Liver (tissue), 7 donors: ENCODE measurements at regions not wholly inside any gene's neighbourhood (a gene's known extent, or its start where the extent isn't known, plus 50 kb on each side); places are given as distances from the start of the nearest gene placed in this dataset.

ENCODE experiments used
- DNase-seq: peaks from one replicate; pipeline ENCODE4 v3.0.0-alpha.2; 2017; ENCODE audit warnings: low spot score
- H3K27ac ChIP-seq, 2 donors: one replicate each; pipeline ENCODE4 v1.7.0; 2013; ENCODE audit warnings: inconsistent platforms in 2 of 2, low read length in 2 of 2, control low read depth in 1 of 2, low read depth in 1 of 2, mild to moderate bottlenecking in 1 of 2
- H3K27me3 ChIP-seq, 4 donors: one replicate each; pipeline versions ENCODE4 v1.6.1 to v1.7.0; 2013; ENCODE audit warnings: low read length in 3 of 4, inconsistent platforms in 1 of 4, mild to moderate bottlenecking in 1 of 4, moderate library complexity in 1 of 4; ENCODE audit not compliant: control insufficient read depth in 4 of 4, insufficient read depth in 4 of 4
- H3K36me3 ChIP-seq, 4 donors: one replicate each; pipeline versions ENCODE4 v1.6.1 to v1.7.0; 2013; ENCODE audit warnings: low read length in 3 of 4, mild to moderate bottlenecking in 3 of 4, low read depth in 1 of 4, moderate library complexity in 1 of 4; ENCODE audit not compliant: control insufficient read depth in 4 of 4, insufficient read depth in 3 of 4
- H3K4me1 ChIP-seq, 4 donors: one replicate each; pipeline versions ENCODE4 v1.6.1 to v1.7.0; 2013; ENCODE audit warnings: low read length in 3 of 4, mild to moderate bottlenecking in 3 of 4, moderate library complexity in 1 of 4; ENCODE audit not compliant: control insufficient read depth in 4 of 4, insufficient read depth in 4 of 4
- H3K4me3 ChIP-seq, 3 donors: one replicate each; pipeline versions ENCODE4 v1.6.1 to v1.7.0; 2013; ENCODE audit warnings: low read length in 3 of 3, control low read depth in 1 of 3, low read depth in 1 of 3, mild to moderate bottlenecking in 1 of 3
- H3K9ac ChIP-seq, 2 donors: one replicate each; pipeline ENCODE4 v1.7.0; 2013; ENCODE audit warnings: low read length in 2 of 2, mild to moderate bottlenecking in 2 of 2, moderate library complexity in 2 of 2, control low read depth in 1 of 2, low read depth in 1 of 2
- H3K9me3 ChIP-seq, 4 donors: one replicate each; pipeline versions ENCODE4 v1.6.1 to v1.7.0; 2013; ENCODE audit warnings: low read length in 3 of 4; ENCODE audit not compliant: control insufficient read depth in 4 of 4
- EGR1 ChIP-seq, 2 donors: IDR thresholded peaks; 2 replicates each; pipeline ENCODE4 v1.6.1; 2016 to 2018; ENCODE audit warnings: antibody characterized with exemption in 2 of 2, low read depth in 2 of 2
- FOXA1 ChIP-seq: IDR thresholded peaks from 2 replicates; pipeline ENCODE4 v1.6.1; 2016; ENCODE audit warnings: antibody characterized with exemption
- FOXA2 ChIP-seq: IDR thresholded peaks from 2 replicates; pipeline ENCODE4 v1.6.1; 2016; ENCODE audit warnings: antibody characterized with exemption
- GABPA ChIP-seq, 2 donors: IDR thresholded peaks in 1 of 2; conservative IDR thresholded peaks in 1 of 2; 2 replicates each; pipeline ENCODE4 v1.6.1; 2016; ENCODE audit warnings: antibody characterized with exemption in 2 of 2, mild to moderate bottlenecking in 1 of 2, moderate library complexity in 1 of 2
- HNF4A ChIP-seq, 2 donors: conservative IDR thresholded peaks; 2 replicates each; pipeline ENCODE4 v1.6.1; 2016; ENCODE audit warnings: antibody characterized with exemption in 2 of 2, mild to moderate bottlenecking in 2 of 2
- HNF4G ChIP-seq: IDR thresholded peaks from 2 replicates; pipeline ENCODE4 v1.6.1; 2016; ENCODE audit warnings: antibody characterized with exemption
- JUND ChIP-seq, 2 donors: IDR thresholded peaks; 2 replicates each; pipeline ENCODE4 v1.6.1; 2016; ENCODE audit warnings: antibody characterized with exemption in 2 of 2
- NR2F2 ChIP-seq: IDR thresholded peaks from 2 replicates; pipeline ENCODE4 v1.6.1; 2016; ENCODE audit warnings: antibody characterized with exemption
- RAD21 ChIP-seq, 2 donors: IDR thresholded peaks; 2 replicates each; pipeline ENCODE4 v1.6.1; 2016; ENCODE audit warnings: antibody characterized with exemption in 2 of 2, mild to moderate bottlenecking in 2 of 2
- RXRA ChIP-seq, 2 donors: IDR thresholded peaks; 2 replicates each; pipeline ENCODE4 v1.6.1; 2017 to 2018; ENCODE audit warnings: antibody characterized with exemption in 2 of 2, mild to moderate bottlenecking in 1 of 2
- SP1 ChIP-seq: IDR thresholded peaks from 2 replicates; pipeline ENCODE4 v1.6.1; 2018; ENCODE audit warnings: antibody characterized with exemption, mild to moderate bottlenecking
- TAF1 ChIP-seq: conservative IDR thresholded peaks from 2 replicates; pipeline ENCODE4 v1.6.1; 2016; ENCODE audit warnings: antibody characterized with exemption, mild to moderate bottlenecking
- YY1 ChIP-seq: IDR thresholded peaks from 2 replicates; pipeline ENCODE4 v1.6.1; 2016; ENCODE audit warnings: antibody characterized with exemption, mild to moderate bottlenecking
- TF ChIP-seq, protein P1 (sequence below): IDR thresholded peaks from 2 replicates; pipeline ENCODE4 v1.6.1; 2016; ENCODE audit warnings: antibody characterized with exemption
- TF ChIP-seq, protein P2 (sequence below): fragments of 150-350 bp; IDR thresholded peaks from 2 replicates; pipeline ENCODE4 v1.5.1; 2017; ENCODE audit warnings: improper control_type of control experiment, low read depth, low read length; ENCODE audit not compliant: missing input control
- TF ChIP-seq, protein P3 (sequence below): IDR thresholded peaks from 2 replicates; pipeline ENCODE4 v1.6.1; 2016; ENCODE audit warnings: antibody characterized with exemption
- TF ChIP-seq, protein P4 (sequence below): IDR thresholded peaks from 2 replicates; pipeline ENCODE4 v1.6.1; 2016; ENCODE audit warnings: antibody characterized with exemption
- TF ChIP-seq, protein P5 (sequence below): IDR thresholded peaks from 2 replicates; pipeline ENCODE4 v1.6.1; 2016; ENCODE audit warnings: antibody characterized with exemption, mild to moderate bottlenecking
- donor health status: healthy.
- donor health status: healthy.
- donor health status: healthy.
- donor health status: healthy.

DNA sequence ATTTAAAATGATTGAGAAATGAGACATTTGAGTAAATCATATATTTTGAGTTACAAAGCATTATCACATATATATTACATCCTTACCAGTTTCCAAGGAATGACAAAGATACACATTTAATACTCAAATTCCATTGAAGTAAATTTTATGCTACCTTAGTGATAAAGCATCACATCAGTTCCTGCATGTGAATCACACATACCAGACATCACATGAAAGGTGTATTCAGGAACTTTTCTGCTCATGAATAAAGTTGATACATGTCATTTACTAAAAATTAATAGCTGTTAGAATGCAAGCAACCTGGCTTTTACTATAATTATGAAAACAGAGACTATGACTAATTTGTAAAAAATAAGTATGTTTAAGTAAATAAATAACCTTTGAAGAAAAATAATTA, 548.8 kb upstream of the SLC39A10 start:
- H3K4me1 ChIP-seq = no peaks in the 10 kb centered on the region
- H3K27ac ChIP-seq = no peak overlapping the region
- no peak for DNase-seq
- no peaks in the 10 kb centered on the region for H3K36me3 ChIP-seq
- no peaks in the 10 kb centered on the region for H3K27me3 ChIP-seq
- no peak for TF ChIP-seq TAF1
- TF ChIP-seq, protein P1, sequence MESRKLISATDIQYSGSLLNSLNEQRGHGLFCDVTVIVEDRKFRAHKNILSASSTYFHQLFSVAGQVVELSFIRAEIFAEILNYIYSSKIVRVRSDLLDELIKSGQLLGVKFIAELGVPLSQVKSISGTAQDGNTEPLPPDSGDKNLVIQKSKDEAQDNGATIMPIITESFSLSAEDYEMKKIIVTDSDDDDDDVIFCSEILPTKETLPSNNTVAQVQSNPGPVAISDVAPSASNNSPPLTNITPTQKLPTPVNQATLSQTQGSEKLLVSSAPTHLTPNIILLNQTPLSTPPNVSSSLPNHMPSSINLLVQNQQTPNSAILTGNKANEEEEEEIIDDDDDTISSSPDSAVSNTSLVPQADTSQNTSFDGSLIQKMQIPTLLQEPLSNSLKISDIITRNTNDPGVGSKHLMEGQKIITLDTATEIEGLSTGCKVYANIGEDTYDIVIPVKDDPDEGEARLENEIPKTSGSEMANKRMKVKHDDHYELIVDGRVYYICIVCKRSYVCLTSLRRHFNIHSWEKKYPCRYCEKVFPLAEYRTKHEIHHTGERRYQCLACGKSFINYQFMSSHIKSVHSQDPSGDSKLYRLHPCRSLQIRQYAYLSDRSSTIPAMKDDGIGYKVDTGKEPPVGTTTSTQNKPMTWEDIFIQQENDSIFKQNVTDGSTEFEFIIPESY = no peak
- no peak for TF ChIP-seq NR2F2
- TF ChIP-seq RXRA (IDR thresholded peaks at IDR 0.05) = no peak
- TF ChIP-seq, protein P2, sequence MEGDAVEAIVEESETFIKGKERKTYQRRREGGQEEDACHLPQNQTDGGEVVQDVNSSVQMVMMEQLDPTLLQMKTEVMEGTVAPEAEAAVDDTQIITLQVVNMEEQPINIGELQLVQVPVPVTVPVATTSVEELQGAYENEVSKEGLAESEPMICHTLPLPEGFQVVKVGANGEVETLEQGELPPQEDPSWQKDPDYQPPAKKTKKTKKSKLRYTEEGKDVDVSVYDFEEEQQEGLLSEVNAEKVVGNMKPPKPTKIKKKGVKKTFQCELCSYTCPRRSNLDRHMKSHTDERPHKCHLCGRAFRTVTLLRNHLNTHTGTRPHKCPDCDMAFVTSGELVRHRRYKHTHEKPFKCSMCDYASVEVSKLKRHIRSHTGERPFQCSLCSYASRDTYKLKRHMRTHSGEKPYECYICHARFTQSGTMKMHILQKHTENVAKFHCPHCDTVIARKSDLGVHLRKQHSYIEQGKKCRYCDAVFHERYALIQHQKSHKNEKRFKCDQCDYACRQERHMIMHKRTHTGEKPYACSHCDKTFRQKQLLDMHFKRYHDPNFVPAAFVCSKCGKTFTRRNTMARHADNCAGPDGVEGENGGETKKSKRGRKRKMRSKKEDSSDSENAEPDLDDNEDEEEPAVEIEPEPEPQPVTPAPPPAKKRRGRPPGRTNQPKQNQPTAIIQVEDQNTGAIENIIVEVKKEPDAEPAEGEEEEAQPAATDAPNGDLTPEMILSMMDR = no peak
- no peak for TF ChIP-seq JUND (IDR thresholded peaks at IDR 0.05)
- no peak for TF ChIP-seq YY1
- TF ChIP-seq, protein P3, sequence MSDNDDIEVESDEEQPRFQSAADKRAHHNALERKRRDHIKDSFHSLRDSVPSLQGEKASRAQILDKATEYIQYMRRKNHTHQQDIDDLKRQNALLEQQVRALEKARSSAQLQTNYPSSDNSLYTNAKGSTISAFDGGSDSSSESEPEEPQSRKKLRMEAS = no peak
- TF ChIP-seq GABPA (IDR thresholded peaks at IDR 0.05 in 1 of 2, conservative IDR thresholded peaks at IDR 0.05 in 1 of 2) = no peak
- TF ChIP-seq, protein P4, sequence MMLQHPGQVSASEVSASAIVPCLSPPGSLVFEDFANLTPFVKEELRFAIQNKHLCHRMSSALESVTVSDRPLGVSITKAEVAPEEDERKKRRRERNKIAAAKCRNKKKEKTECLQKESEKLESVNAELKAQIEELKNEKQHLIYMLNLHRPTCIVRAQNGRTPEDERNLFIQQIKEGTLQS = no peak
- no peak for TF ChIP-seq EGR1 (IDR thresholded peaks at IDR 0.05; ENCODE audit: low read depth in 2 of 2)
- no peak for TF ChIP-seq HNF4G
- TF ChIP-seq RAD21 (IDR thresholded peaks at IDR 0.05) = no peak
- TF ChIP-seq FOXA2 = no peak
- no peak for TF ChIP-seq HNF4A (conservative IDR thresholded peaks at IDR 0.05)
- no peak for TF ChIP-seq SP1
- TF ChIP-seq, protein P5, sequence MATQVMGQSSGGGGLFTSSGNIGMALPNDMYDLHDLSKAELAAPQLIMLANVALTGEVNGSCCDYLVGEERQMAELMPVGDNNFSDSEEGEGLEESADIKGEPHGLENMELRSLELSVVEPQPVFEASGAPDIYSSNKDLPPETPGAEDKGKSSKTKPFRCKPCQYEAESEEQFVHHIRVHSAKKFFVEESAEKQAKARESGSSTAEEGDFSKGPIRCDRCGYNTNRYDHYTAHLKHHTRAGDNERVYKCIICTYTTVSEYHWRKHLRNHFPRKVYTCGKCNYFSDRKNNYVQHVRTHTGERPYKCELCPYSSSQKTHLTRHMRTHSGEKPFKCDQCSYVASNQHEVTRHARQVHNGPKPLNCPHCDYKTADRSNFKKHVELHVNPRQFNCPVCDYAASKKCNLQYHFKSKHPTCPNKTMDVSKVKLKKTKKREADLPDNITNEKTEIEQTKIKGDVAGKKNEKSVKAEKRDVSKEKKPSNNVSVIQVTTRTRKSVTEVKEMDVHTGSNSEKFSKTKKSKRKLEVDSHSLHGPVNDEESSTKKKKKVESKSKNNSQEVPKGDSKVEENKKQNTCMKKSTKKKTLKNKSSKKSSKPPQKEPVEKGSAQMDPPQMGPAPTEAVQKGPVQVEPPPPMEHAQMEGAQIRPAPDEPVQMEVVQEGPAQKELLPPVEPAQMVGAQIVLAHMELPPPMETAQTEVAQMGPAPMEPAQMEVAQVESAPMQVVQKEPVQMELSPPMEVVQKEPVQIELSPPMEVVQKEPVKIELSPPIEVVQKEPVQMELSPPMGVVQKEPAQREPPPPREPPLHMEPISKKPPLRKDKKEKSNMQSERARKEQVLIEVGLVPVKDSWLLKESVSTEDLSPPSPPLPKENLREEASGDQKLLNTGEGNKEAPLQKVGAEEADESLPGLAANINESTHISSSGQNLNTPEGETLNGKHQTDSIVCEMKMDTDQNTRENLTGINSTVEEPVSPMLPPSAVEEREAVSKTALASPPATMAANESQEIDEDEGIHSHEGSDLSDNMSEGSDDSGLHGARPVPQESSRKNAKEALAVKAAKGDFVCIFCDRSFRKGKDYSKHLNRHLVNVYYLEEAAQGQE = no peak
- TF ChIP-seq FOXA1 = no peak
- no peak overlapping the region for H3K9ac ChIP-seq
- no peaks in the 10 kb centered on the region for H3K9me3 ChIP-seq
- no peak overlapping the region for H3K4me3 ChIP-seq
